HT1080 (cell line): ENCODE measurements at regions not wholly inside any gene's neighbourhood (a gene's known extent, or its start where the extent isn't known, plus 50 kb on each side); places are given as distances from the start of the nearest gene placed in this dataset.

ENCODE experiments used
- DNase-seq: peaks from one replicate; pipeline ENCODE4 v3.0.0-alpha.2; 2015; ENCODE audit warnings: low read depth

DNA sequence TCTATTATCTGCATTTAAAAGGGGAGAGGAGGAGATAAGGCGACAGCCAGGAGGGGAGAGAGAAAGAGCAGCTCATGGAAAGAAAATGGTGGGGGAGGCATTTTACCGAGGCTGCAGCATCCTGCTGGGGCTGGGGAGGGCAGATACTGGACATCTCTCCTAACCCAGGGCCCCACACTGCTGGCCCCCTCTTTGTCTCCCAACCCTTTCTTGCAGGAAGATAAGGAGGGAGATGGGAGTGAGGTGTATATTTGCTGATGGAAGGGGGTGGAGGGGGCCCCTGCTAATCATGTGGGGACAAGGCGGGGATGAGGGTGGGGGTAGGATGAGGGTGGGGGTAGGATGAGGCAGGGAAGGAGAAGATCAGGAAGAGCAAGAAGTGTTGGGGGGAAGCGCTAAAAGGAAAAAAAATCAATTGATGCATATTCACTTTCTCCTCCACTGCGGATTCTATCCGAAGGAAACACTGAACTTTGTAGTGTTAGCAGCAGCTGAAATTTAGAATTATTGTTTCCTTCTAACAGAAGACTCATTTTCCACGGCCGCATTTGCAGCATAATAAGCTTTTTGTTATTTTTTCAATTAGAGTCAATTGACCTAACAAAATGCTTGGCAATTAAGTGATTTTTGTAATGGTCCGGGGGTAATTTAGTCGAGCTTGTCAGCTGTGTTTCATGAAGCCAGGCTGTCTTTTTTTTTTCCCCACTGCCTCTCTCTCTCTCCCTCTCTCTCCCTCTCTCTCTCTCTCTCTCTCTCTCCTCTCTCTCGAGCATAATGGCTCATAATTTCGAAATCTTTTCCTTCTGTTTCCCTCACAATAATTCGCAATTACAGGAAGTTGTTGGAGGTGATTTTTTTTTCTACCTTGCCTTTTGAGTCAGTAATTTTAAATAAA is 1134.6 kb downstream of the BCL11B start:
- no peak for DNase-seq

- peak; percentile 36 for DNase-seq
Observed at GRCh38 chr14:98138666-98139065, 1133.3 kb downstream of the BCL11B start.

DNA sequence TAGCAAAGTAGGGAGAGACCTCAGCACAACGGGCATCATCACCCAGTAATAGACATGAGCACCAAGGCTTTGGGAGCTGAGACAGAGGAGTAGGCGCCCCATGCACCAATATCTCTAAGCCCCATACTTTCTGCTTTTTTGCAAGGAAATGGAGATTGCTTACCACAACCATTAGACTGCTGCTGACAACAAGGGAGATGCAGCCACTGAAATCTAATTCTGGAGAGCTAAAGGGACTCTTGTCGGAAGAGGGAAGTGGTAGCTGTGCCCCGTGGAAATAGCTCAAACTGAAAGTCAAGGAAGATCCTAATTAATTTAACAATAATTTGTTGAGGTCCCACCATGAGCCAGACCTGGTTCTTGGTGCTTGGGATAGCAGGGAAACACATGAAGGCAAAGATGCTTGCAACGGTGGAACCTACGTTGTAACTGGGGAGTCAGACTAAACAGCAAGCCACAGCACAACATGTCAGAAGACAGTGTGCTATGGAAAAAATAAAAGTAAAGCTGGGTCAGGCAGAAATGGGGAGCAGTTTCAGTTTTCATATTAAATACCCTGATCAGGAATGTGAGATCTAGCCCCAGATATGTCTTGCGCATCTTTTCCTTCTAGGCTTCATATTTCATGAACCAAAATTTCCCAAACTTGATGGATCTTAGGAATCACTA is 1131.0 kb downstream of the BCL11B start:
- DNase-seq = no peak

DNA sequence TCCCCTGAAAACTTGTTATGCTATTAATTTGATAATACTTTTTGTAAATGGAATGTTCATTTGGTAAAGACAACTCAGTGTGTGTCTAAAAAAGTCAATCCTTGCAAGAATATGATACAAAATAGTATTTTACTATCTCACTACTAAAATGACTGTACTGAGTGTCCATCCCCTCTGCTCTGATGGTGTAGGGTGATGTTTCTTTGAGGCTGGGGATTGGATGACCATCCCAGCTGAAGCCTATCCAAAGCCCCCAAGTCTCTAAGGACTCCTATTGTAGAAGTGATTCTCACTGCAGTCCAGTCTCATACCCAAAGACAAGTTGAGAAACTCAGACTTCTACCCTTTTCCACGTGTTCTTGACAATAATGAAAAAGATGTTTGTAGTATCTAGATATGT is 1128.4 kb downstream of the BCL11B start:
- DNase-seq = no peak

DNA sequence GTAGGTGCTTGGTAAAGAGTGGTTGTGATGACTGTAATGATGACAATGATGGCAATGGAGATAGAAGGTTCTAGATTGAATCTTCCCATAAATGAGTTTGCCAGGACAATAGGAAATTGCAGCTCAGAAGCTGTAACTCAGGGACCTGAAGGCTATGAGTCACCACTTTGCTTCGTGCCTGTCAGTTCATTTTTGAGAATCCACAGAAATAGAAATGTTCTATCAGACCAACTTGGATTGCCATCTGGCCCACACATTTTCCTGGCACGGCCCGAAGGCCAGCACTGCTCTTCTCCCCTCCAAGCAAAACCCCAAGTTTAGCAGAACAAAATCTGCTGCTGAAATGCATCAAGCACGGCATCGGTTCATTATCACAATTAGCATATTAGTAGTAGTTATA is 1127.0 kb downstream of the BCL11B start:
- DNase-seq = peak; percentile 46

- no peak for DNase-seq
Observed at GRCh38 chr14:98146416-98146815, 1125.6 kb downstream of the BCL11B start.

GRCh38 chr14:98154254-98154653 is 1117.7 kb downstream of the BCL11B start:
- no peak for DNase-seq

DNA sequence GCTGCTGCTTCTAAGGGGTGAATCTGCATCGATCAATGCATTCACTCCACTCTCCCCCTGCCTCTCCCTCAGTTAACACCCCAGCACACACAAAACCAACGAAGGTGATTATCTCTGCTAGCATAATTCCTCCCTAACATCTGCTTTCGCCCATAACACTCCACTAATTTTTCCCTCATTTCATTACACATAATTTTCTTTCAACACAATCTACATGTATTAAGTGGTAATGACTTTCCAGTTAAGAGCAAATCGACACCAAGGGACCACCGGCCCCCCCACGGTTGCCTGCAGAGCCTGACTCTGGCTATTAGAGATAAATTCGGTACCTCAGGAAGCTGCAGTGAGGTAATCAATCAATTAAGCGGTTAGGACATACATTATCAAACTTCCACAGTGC is 1115.6 kb downstream of the BCL11B start:
- DNase-seq = no peak

DNA sequence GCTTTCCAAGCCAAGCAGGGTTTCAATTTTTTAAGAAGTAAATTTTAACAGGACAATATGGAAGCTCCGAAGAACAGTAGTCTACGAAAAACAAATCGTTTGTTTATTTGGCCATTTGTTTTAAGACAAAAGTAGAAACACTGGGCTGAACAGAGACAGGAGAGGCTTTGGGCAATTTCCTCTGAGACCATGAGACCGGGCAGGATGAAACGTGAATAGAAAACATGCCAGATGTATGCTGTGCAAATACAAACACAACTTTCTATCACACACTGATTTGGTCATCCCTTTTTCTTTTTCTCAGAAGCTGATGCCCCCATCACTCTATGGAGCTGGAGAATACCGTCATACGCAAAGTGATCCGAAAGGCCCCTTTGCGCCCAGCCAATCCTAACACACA is 1111.1 kb downstream of the BCL11B start:
- no peak for DNase-seq

GRCh38 chr14:98161356-98161755 is 1110.6 kb downstream of the BCL11B start:
- no peak for DNase-seq

DNA sequence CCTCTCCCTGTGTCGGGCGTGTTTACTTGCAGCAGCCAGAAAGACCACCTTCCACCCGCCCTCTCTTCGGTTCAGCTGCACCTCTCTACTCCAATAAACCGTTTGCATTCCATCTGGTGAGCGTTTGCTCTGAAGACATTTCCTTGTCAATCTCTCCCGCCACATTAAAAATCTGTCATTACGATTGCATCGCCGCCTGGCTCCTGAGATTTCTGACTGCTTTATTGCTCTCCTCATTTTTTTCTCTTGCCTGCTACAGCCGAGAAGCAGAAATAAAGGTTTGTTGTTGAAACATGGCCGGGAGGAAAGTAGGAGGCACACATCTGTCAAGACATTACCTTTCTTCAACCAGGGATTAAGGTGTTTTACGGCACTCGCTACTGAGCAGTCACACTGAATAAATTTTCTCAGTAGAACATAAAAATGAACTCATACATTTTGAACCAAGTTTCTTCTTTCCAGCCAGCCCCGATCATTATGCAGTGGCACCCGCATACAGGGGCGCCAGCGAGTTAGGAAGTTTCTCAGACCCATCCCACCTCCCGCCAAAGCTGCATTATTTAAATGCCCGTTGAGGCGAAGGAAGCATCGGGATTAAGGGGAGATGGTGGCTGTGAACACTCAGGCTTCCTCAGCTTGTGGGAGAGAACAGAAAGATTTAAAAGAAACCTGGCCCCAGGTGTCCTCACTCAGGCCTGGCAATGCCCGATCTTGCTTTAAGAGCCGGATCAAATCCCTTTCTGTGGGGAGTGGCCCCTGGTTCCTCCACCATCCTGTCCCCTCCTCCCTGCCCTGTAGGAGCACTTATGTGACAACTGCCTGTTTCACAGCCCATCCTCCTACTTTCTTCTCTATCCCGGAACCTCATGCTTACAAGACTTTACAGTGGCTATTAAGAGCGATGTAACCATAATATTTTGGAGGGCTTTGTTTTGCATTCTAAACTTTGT is 1108.9 kb downstream of the BCL11B start:
- DNase-seq = no peak

DNA sequence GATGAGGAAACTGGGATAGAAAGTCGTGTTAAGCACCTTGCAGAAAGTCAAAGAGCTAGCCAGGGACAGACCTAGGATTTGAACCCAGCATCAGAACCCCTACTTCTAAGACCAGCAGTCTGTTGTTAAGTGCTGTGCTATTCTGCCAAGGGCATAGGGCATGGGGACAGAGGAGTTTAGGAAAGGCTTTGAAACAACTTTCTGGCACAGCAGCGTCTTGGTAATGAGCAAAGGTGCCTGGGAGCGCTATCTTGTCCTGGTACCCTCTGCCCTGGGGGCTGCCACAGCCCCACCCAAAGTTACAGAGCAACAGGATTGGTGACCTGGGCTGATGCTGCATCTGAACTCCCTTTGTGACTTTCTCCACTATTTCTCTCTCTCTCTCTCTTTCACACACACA is 1108.1 kb downstream of the BCL11B start:
- DNase-seq = no peak

DNA sequence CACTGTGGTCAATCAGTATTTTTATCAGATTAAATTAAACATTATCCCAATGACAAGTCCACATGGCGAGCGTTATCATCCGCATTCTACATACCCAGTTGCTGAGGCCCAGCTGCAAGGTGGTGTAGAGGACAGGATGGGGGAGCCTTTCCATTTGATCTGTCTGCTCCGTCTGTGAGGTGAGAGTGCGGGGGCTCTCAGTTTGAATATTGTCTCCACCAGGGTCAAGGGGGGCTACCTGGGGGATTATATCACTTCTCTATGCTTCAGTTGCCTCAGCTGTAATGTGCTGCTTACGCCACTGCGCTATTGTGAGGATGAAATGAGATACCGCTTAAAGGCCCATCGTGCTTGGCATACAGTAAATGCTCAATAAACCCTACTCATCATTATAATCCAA is 1106.0 kb downstream of the BCL11B start:
- DNase-seq = no peak

DNA sequence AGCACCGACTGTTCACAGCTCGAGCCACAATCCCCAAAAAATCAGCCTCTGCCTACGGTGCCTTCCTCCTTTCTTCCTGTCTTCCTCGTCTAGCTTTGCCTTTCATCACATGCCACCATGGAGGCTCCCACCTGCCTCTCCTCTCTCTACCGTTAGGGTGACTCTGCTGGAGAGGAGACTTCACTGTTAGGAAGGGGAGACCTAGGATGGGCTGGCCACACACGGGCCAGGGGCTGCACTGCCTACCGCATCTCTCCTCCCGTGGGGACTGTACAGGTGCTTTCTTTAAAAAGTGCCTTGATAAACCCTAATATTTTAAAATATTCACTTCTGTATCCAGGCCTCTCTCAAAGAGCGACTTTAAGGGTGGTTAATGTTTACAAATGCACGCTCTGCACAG is 1104.7 kb downstream of the BCL11B start:
- DNase-seq = no peak

DNA sequence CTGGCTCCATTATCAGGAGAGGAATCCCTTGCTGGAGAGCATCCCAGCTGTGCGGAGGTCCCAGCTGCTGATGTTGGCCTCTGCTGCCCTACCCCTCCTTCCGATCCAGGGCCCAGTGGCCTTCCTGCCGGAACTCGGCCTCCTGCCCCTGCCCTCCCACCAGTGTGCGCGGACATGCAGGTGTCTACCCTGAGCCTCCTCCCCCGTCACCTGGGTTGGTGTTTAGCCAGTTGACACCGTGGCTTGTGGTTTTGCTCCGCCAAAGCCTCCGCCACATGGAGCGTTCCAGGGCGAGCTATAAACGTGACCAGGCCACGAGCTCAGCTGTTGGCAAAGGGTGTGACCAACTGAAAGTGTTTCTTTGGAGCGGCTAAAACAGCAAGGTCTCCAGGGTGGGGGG is 1104.3 kb downstream of the BCL11B start:
- DNase-seq = no peak

DNA sequence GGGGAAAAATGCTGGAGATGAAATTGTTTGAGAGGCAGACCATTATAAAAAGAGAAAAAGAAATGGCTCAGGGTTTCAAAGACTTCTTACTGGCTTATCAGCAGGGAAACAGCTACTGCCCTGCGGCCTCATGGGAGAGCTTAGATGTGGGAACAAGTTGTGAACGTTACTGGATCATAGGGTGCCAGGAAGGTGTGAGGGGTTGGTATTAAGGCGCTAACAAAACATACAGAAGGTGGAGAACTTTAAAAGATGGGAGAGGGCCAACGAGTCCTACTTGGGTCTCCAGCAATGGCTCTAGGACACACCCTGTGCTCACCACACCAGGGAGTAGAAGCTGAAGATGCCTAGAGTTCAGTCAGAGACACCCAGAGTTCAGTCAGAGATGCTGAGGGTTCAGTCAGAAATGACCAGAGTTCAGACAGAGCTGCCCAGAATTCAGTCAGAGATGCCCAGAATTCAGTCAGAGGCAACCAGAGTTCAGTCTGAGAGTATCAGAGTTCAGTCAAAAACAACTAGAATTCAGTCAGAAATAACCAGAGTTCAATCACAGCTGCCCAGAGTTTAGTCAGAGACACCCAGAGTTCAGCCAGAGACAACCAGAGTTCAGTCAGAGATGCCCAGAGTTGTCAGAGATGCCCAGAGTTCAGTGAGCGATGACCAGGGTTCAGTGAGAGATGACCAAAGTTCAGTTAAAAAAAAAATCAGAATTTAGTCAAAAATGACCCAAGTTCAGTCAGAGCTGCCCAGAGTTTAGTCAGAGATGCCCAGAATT is 1103.6 kb downstream of the BCL11B start:
- DNase-seq = no peak

- DNase-seq = no peak
Observed at GRCh38 chr14:98169170-98169587, 1102.8 kb downstream of the BCL11B start.

DNA sequence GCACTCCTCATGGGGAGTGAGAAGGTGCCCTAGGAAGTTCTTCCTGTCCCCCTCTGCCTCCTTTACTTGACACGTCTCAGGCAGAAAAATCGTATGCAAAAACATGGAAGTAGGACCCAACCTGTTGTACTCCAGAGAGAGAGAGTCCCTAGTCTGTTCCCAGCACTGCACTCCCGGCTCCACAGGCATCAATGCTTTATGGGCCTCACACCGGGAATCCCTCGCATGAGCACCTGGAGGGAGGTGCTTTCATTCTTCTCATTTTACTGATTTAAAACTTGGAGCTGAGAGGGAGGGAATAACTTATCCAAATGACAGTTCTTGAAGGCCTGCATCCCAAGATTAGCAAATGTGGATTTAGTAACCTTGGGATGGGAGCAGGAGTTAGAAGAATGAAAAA is 1101.4 kb downstream of the BCL11B start:
- no peak for DNase-seq

DNA sequence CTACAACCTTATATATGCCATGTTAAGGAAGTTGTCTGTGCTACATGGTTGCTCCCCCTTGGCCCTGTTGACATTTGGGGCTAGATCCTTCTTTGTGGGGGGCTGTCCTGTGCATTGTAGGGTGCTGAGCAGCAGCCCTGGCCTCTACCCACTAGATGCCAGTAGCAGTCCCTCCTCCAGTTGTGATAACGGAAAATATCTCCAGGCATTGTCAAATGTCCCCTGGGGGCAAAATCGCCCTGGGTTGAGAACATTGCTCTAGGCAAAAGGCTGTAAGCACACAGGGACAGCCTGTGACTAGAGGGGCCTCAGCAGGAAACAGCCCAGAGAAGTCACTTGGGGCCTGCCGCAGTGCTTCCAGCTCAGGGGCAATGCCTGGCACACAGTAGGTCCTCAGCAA is 1100.3 kb downstream of the BCL11B start:
- no peak for DNase-seq

GRCh38 chr14:98172243-98172778 is 1099.7 kb downstream of the BCL11B start:
- DNase-seq = no peak

GRCh38 chr14:98173305-98173704 is 1098.7 kb downstream of the BCL11B start:
- no peak for DNase-seq
